Fibroblast of lung (primary cell): ENCODE measurements at regions not wholly inside any gene's neighbourhood (a gene's known extent, or its start where the extent isn't known, plus 50 kb on each side); places are given as distances from the start of the nearest gene placed in this dataset.

Experiments
- EZH2 ChIP-seq: IDR thresholded peaks from 2 replicates; pipeline ENCODE4 v1.5.1; 2012; ENCODE audit warnings: low read length, control low read depth, mild to moderate bottlenecking; ENCODE audit errors: missing control alignments
- TF ChIP-seq, protein P1 (sequence below), 2 donors: IDR thresholded peaks in 1 of 2; conservative IDR thresholded peaks in 1 of 2; 1 replicate in 1 of 2; 2 replicates in 1 of 2; pipeline ENCODE4 v1.5.1; 2011 to 2012; ENCODE audit warnings: low read length in 2 of 2, control low read depth in 1 of 2, inconsistent platforms in 1 of 2, low read depth in 1 of 2, mild to moderate bottlenecking in 1 of 2

- TF ChIP-seq, protein P1, sequence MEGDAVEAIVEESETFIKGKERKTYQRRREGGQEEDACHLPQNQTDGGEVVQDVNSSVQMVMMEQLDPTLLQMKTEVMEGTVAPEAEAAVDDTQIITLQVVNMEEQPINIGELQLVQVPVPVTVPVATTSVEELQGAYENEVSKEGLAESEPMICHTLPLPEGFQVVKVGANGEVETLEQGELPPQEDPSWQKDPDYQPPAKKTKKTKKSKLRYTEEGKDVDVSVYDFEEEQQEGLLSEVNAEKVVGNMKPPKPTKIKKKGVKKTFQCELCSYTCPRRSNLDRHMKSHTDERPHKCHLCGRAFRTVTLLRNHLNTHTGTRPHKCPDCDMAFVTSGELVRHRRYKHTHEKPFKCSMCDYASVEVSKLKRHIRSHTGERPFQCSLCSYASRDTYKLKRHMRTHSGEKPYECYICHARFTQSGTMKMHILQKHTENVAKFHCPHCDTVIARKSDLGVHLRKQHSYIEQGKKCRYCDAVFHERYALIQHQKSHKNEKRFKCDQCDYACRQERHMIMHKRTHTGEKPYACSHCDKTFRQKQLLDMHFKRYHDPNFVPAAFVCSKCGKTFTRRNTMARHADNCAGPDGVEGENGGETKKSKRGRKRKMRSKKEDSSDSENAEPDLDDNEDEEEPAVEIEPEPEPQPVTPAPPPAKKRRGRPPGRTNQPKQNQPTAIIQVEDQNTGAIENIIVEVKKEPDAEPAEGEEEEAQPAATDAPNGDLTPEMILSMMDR (conservative IDR thresholded peaks at IDR 0.05 in 1 of 2, IDR thresholded peaks at IDR 0.05 in 1 of 2; ENCODE audit: low read depth in 1 of 2, low read length in 2 of 2) = no peak
- TF ChIP-seq EZH2 = no peak
Measured at GRCh38 chr1:233791721-233792120, 112.8 kb upstream of the SLC35F3 start.
